HG03103 (cell line): ENCODE measurements at regions not wholly inside any gene's neighbourhood (a gene's known extent, or its start where the extent isn't known, plus 50 kb on each side); places are given as distances from the start of the nearest gene placed in this dataset.
"Not testable (repeated sequence)": the region's sequence is repeated elsewhere in the genome, so short reads cannot be mapped to it uniquely, and the experiment has no call there.

Experiments
- ATAC-seq: cut with Tn5 transposase; IDR thresholded peaks from one replicate; pipeline ENCODE4 v1.9.1; 2021; ENCODE audit warnings: low read depth; ENCODE audit not compliant: unreplicated experiment

DNA sequence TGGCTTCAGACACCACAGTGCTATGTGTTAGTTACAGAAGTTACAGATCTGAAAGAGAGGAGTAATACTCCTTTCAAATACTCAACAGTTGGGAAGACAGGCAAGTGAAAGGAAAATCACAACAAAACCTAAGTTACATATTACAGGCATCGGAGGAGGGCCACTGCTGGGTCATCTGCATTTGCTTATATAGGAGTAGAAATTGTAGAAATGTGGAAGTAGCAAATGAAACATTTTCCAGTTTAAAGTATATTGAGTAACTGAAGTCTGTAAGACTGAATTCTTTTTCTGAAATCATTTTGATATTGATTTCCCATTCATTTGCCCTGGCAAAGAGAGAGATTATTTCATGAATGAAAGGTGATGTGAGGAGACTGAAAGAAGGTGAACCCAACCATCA is 201.7 kb downstream of the SPRY1 start:
- no peak for ATAC-seq

DNA sequence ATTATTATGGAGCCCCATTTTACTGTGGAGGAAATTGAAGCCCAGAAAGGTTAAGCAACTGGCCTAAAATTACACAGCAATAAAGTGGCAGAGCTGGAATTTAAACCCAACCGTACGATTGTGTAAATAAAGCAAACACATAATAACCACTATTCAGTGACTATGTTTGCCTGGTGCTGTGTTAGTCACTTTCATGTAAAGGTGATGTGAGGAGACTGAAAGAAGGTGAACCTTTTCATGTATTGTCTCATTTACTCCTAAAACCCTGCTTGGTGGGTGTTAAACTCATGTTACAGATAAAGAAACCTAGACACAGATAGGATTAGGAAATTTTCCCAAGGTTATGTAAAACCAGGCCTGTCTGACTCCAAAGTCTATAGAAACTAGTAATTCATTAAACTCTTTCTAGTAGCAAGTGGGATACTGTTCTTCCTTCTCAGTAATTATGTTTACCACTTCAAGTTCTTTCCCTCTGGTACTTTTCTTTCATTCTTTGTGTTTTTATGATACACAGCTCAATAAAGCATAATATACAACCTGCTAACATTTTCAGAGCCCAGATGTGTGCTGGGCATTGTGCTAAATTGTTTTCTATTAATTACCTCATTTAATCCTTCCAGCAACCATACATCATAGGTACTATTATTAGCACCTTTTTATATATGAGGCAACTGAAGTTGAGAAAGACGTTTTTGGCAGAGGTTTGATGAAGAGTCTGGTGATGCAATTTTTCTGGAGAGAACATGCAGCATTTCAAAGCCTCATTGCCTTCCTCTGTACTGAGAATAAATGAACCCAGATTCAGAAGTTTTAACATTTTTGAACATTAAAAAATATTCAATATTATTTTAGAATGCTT is 202.7 kb downstream of the SPRY1 start:
- peak; percentile 11 for ATAC-seq

DNA sequence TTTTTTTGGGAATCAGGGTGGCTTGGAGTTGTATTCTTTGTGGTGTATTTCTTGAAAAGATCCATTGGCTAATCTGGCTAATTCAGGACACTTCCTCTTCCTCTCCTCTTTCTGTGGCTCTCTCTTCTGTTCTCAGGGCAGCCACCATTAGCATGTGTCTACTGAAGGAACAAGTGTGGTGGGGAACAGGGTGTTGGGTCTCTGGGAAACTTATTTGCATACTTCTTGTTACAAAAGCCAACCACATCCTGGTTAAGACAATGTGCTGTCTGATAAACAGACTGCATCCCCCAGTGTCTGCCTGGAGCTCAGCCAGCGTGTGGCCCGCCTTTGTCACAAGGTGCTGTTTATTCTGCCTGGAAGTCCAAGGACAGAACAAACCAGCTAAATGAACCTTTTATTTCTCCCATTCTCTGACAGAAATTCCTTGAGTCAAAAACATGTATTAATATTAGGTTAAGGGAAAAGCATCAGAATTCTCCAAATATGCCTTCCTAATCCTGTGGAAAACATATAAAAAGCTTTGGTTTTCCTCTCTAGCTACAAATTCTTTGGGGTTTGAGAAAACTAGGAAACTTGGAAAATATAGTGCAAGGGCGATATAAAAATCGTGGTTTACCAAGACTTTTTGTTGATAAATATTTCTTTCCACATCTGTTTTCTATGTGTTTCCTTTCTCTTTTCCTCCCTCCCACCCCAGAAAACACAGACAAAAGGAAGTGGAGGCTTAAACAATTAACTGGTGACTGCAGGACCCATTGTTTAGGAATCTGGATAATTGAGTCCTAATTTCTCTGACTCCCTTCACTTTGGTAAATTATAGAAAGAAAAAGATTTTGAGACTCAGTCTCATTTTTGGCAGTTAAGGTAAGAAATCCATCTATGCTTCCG is 203.6 kb downstream of the SPRY1 start:
- ATAC-seq = peak; percentile 100

DNA sequence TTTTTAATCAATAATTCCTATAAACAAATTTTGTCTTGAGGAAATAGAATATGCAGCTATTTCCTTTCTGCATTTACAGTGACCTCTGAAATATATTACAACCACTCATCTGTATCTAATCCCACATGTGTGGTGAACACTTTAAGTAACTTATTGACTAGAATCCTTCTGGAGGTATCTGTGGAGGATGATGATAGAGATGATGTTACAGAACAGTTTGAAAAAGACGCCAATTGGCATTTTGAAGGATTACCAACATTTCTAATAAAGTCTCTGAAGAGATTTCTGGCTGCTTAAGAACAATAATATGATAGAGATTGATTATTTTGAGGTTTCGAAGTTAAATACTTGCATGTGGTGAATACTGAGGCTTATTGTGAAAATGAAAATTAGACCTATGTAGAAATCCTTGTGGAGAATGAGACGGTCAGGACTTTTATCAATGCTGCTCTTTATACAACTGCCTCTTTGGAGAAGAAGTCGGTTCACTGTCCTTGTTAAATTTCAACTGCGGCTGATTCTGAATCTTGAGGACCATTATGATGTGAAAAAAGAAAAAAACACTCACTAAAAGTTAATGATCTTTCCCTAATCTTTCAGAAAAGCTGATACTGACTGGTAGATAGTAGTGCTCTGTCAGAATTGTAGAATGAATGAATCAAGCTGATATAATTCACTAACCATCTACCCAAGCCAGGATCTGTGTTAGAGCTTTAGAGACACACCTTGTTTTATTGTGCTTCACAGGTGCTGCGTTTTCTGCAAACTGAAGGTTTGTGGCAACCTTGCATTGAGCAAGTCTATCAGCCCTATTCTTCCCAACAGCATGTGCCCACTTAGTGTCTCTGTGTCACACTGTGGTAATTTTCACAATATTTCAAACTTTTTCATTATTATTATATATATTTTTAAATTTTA is 204.7 kb downstream of the SPRY1 start:
- no peak for ATAC-seq

DNA sequence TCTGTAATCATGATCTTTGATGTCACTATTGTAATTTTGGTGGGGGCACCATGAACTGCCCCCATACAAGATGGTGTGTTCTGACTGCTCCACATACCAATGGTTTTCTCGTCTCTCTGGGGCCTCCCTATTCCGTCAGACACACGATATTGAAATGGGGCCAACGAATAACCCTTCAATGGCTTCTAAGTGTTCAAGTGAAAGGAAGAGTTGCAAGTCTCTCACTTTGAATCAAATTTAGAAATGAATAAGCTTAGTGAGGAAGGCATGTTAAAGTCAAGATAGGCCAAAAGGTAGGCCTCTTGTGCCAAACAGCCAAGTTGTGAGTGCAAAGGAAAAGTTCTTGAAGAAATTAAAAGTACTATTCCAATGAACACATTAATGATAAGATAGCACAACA is 205.4 kb downstream of the SPRY1 start:
- no peak for ATAC-seq

DNA sequence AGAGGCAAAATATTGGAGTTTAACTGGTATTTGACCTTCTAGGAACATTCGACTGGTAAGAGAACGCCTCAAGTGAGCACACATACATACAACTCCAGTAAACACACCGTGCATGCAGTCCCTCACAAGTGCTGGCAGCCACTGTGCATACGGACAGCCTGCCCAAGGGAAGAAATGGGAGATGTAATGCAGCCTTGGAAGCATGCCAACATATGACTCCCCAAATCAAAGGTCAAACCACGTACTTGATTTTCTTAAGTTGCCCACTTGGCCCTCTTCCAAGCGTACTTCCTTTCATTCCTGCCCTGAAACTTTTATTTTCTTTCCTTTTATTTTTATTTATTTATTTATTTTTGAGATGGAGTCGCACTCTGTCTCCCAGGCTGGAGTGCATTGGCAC is 206.6 kb downstream of the SPRY1 start:
- ATAC-seq = no peak

DNA sequence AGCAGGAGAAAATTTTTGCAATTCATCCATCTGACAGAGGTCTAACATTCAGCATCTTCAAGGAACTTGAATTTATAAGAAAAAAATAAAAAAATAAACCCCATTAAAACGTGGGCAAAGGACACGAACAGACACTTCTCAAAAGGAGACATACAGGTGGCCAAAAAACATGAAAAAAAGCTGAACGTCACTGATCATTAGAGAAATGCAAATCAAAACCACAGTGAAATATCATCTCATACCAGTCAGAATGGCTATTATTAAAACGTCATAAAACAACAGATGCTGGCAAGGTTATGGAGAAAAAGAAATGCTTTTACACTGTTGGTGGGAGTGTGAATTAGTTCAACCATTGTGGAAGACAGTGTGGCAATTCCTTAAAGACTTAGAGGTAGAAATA is 209.2 kb downstream of the SPRY1 start:
- not testable (repeated sequence) for ATAC-seq

DNA sequence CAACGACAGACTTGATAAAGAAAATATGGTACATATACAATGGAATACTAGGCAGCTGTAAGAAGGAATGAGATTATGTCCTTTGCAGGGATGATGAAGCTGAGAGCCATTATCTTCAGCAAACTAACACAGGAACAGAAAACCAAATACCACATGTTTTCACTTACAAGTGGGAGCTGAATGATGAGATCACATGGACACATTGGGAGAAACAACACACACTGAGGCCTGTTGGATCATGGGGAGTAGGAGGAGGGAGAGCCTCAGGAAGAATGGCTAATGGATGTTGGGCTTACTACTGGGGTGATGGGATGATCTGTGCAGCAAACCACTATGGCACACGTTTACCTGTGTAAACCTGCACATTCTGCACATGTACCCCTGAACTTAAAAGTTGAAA is 209.7 kb downstream of the SPRY1 start:
- ATAC-seq = no peak

DNA sequence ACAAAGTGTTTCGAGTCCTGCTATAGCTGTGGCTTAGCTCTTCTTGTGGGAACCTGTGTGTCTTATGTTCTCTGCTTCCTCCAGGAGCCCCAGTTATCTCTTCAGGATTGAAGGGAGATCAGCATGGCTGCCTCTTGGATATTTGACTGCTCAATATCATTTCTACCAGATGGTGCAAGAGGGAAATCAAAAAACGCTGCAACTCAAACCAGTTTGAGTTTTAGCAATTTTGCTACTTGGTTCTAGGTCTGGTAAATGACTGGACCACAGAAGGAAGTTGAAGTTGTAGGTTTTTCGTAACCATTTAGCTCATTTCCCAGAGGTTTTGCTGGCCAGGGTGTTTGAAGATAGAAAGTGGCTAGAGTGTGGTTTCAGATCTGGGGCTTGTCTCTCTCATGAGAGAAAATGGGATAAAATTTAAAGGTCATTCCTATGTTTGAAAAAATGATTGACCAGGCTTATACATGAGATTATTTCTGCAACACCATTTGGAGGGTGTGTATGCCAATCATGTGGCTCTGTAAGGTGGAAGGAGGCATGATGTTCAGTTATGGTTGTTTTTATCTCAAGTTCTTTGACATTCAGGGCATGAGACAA is 210.4 kb downstream of the SPRY1 start:
- ATAC-seq = peak; percentile 84

DNA sequence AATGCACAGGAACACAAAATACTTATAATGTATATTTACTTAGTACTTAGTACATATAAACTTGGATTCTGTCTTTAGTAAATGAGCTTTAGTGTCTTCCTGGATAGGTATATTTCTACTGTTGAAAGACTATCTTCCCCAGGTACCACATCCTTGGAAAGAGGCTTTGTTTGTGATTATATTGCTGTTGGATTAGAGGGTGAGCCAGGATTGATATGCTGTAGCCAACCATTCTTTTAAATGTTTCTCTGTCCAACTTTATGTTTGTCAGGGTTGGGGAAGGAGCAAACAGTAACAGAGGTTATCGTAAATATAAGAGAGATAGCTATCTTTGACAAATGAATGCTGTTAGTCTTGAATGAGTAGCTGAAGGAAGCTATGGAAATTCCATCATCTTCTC is 213.2 kb downstream of the SPRY1 start:
- no peak for ATAC-seq

DNA sequence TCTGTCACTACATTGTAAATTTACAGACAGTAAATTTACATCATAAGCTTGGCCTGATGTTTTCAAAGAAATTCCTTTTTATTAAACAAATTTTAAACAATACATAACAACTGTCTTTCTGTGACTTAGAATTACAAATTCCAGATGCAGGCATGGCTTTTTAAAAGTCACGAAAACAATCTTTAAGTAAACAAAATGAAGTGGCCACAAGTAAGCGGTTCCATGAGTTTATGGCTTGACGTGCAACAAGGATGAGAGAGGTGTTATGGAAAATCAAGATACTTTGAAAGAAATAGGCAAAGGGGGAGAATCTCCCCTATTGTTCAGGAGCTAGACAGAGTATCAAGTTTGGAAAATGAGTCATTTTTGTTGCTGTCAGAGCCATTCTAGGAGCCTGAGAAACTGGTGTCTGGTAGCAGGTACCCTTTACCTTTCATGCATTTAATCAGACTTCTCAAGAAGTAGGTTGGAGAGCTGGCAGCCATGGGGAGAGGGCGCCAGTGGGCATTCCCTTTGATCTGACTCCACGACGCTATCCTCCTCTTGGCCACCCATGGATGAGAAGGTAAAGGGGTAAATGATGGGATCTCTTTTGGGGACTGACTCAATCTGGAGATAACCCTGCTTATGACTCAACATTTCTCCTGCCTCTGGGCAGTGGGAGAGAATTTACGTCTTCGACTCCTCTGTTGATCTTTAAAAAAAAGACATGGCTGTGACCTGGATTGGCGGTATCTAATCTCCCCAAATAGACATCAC is 217.2 kb downstream of the SPRY1 start:
- no peak for ATAC-seq

DNA sequence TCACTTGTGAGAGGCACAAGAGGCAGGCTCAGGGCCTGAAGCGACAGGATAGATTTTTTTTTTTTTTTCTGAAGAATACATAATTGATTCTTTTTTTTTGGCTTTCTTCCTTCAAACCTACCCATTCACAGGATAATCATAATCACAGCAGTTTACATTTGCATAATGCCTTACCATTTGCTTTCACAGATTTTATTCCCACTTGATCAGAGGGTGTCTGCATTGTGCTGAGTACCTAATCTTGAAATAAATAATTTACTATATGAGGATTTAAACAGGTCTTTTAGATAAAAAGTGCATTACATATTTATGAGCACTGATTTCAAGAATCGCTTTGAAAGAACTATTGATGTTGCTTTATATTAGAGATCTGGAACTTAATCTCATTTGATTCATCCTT is 219.3 kb downstream of the SPRY1 start:
- ATAC-seq = no peak

DNA sequence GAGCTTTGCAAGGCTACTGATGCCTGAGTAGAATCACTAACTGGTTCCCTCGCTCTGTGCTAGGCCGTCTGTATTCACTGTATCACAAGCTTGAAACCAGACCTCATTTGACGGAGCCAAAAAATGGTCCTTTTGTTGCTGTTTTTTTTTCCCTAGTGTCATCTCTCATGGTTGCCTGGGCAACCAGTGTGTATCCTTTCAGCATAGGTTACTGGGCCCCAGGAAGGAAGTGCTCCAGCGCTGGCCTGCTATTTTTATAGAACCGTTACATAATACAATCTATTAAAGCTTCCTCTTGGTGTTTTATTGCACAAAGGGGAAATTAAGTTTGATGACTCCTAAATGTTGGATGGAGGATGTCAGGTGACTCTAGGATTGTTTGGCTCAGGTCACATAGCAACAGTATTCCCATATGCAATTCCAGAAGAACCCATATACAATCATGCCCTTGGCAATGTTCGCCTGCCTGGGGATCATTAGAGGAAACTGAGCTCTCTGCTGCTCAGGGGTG is 220.4 kb downstream of the SPRY1 start:
- ATAC-seq = peak; percentile 81

DNA sequence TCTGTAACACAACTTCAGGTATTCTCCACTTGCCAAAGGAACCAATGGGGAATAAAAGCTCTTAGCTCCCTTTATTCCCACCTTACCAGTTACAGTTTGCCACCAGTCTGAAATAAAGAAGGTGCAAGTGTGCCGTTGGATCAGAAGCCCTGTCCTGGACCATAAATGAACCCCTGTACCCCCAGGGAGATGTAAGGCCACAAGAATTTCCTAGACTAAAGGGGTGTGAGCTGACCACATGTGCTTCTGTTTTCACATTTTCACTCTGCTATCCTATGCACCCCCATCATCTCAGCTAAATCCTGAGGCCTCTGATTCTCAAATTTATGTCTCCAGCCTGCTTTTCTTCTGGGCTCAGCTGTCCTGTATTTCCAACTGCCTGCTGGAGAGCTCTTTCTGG is 221.2 kb downstream of the SPRY1 start:
- ATAC-seq = no peak

DNA sequence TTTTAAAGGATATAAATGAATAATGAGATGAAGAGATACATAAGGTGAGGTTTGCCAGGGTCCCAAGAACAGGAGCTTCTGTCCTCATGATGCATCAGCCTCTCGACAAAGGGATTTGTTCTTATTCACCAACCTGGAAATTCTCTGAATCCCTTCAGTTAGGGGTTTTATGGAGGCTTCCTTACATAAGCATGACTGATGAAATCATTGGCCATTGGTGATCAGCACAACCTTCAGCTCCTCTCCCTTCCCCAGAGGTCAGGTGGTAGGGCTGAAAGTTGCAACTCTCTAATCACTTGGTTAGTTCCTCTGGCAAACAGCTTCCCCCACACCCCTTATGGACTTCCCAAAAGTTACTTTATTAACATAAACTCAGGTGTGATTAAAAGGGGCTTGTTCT is 222.0 kb downstream of the SPRY1 start:
- ATAC-seq = no peak

DNA sequence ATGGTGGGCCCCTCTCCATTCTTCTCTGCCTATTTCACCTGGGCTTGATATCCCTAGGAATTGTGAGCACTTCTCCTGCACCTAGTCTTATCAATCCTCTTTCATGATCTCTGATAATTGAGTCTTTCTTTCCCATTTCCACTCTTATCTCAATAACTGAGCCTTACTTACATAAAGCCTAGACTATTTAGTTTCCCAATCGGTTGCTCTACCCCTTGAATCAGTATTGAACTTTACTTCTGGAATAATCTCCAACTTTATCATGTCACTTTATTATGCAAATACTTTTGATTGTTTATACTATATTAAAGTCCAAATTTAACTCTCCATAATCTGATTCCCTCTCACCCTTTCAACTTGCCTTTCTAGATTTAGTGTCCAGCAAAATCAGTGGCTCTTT is 222.7 kb downstream of the SPRY1 start:
- ATAC-seq = no peak

DNA sequence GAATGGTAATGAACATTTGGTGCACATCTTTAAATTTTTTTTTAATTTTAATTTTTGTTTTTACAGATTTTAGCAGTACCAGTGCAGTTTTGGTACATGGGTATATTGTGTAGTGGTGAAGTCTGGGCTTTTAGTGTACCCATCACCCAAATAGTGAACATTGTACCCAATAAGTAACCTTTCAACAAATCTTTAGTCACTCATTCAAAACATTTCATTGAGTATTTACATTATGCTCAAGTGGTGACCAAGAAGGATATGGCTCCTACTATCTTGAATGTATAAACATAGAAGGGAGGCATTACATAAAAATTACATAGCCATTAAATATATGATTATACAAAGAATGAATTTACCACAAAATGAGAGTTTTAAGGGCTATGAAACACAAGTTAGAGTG is 223.3 kb downstream of the SPRY1 start:
- ATAC-seq = no peak

DNA sequence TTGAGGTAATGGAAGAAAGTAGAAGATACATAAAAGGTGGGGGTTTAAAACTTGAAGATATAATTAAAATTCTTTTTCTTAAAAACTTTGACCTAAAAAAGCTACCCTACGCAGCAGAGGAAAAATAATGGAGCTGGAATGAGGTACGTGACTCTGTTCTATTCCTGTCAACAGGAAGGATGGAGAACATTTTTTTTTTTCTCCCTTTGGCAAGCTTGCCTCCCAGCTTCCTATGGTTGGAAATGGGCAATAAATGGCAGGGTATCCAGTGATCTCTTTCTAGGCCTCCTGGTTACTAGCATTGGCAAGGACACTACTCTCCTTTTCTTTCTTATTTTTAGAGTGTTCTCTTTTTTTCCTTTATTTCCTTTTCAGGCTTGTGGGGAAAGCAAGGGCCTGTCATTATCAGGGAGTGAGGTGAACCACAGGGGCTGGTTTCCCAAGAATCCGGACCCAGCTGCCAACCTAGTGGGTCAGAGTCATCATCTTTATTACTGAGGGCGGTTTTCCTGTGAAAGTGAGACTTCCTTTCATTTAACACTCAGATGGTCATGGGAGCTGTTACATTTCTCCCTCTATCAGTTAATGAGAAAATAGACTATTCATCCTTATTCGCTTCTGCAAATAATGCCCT is 224.6 kb downstream of the SPRY1 start:
- no peak for ATAC-seq

DNA sequence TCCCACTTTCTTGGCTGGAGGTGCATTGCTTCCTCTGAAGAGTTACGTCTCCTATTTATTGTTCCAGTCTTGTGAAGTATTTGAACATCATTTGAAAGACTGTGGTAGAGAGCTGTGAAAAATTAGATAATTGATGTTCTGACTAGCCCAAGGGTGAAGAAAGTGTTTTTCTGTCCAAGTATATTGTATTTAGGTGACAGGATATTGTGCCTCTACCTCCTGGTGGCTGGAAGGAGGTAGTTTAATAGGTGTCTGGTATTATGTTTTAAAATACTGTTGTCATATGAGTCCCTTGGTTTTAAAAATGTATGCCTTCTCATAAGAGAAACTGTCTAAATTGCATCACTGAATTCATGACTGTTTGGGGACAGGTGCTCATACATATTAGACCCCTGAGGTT is 226.0 kb downstream of the SPRY1 start:
- no peak for ATAC-seq
